Sigmoid colon (tissue), 4 donors: ENCODE measurements at regions not wholly inside any gene's neighbourhood (a gene's known extent, or its start where the extent isn't known, plus 50 kb on each side); places are given as distances from the start of the nearest gene placed in this dataset.

Experiments
- POLR2AphosphoS5 ChIP-seq, 4 donors: sonication (generic); formaldehyde crosslinking; IDR thresholded peaks; one replicate each; pipeline ENCODE4 v1.6.1; 2017; ENCODE audit warnings: antibody characterized with exemption in 4 of 4
- TF ChIP-seq, protein P1 (sequence below), 4 experiments: fragments of 450-650 bp in 3 of 4; fragments of 200-600 bp in 1 of 4; IDR thresholded peaks; one replicate each; pipeline ENCODE4 v1.5.1; 2016 to 2019; ENCODE audit warnings: antibody characterized with exemption in 4 of 4, mild to moderate bottlenecking in 3 of 4, moderate library complexity in 2 of 4

DNA sequence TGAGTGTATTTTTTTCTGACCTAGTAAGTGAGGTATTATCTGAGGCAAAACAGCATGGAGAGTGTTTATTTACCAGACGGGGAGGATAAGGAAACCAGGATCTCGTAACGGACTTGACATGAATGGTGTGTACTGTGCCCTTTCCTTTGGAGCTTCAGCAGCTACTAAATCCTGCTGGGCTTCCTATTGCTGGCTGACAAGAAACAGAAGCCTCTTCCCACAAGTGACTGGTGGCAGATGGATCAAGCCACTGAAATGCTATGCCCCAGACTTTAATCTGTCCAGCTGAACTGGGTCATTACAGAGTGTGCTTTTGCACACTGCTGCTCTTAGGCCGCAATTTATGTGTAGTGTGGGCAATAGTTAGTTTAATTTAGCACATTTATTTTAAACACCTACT, 162.7 kb upstream of the MRPS30 start:
- TF ChIP-seq, protein P1, sequence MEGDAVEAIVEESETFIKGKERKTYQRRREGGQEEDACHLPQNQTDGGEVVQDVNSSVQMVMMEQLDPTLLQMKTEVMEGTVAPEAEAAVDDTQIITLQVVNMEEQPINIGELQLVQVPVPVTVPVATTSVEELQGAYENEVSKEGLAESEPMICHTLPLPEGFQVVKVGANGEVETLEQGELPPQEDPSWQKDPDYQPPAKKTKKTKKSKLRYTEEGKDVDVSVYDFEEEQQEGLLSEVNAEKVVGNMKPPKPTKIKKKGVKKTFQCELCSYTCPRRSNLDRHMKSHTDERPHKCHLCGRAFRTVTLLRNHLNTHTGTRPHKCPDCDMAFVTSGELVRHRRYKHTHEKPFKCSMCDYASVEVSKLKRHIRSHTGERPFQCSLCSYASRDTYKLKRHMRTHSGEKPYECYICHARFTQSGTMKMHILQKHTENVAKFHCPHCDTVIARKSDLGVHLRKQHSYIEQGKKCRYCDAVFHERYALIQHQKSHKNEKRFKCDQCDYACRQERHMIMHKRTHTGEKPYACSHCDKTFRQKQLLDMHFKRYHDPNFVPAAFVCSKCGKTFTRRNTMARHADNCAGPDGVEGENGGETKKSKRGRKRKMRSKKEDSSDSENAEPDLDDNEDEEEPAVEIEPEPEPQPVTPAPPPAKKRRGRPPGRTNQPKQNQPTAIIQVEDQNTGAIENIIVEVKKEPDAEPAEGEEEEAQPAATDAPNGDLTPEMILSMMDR (IDR thresholded peaks at IDR 0.05): no peak
- peak in 1 of 4 donors; percentile 15 for TF ChIP-seq POLR2AphosphoS5 (IDR thresholded peaks at IDR 0.05)
